ENCODE measurements at regions not wholly inside any gene's neighbourhood (a gene's known extent, or its start where the extent isn't known, plus 50 kb on each side); places are given as distances from the start of the nearest gene placed in this dataset.

DNA sequence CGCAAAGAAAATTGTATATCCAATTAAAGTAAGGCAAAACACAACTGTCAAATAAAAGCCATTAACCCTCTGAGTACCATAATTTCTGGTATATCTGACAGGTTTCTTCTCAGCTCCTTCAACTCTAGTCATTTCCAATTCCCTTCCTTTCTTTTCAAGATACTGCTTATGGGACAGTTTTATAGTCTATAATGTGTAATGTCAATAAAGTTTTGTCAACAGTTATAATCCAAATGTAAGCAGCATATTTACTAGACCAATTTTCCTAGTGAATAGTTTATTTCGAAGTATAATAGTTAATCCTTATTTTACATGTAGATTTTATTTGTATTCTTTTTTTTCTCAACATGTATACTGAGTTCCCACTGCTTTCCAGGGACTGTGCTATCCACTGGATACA, 1081.8 kb downstream of the EPHA7 start:
- no peak for TF ChIP-seq EP300 (IDR thresholded peaks at IDR 0.05; ENCODE audit: borderline replicate concordance in 1 of 2, control insufficient read depth in 1 of 2, low read depth in 2 of 2, low read length in 2 of 2)
- no peak for TF ChIP-seq BACH1 (IDR thresholded peaks at IDR 0.05; ENCODE audit: borderline replicate concordance)
- no peak for TF ChIP-seq SIX5 (IDR thresholded peaks at IDR 0.05; ENCODE audit: low read depth, low read length, severe bottlenecking)
- no peak for TF ChIP-seq POLR2A (IDR thresholded peaks at IDR 0.05; ENCODE audit: low read depth, low read length)
- TF ChIP-seq CBFB (IDR thresholded peaks at IDR 0.05; ENCODE audit: low read depth) = no peak
- TF ChIP-seq NRF1 (conservative IDR thresholded peaks at IDR 0.05; ENCODE audit: low read depth, low read length) = no peak
- TF ChIP-seq, protein P1, sequence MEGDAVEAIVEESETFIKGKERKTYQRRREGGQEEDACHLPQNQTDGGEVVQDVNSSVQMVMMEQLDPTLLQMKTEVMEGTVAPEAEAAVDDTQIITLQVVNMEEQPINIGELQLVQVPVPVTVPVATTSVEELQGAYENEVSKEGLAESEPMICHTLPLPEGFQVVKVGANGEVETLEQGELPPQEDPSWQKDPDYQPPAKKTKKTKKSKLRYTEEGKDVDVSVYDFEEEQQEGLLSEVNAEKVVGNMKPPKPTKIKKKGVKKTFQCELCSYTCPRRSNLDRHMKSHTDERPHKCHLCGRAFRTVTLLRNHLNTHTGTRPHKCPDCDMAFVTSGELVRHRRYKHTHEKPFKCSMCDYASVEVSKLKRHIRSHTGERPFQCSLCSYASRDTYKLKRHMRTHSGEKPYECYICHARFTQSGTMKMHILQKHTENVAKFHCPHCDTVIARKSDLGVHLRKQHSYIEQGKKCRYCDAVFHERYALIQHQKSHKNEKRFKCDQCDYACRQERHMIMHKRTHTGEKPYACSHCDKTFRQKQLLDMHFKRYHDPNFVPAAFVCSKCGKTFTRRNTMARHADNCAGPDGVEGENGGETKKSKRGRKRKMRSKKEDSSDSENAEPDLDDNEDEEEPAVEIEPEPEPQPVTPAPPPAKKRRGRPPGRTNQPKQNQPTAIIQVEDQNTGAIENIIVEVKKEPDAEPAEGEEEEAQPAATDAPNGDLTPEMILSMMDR (IDR thresholded peaks at IDR 0.05 in 2 of 3, conservative IDR thresholded peaks at IDR 0.05 in 1 of 3; ENCODE audit: control insufficient read depth in 2 of 3, extremely low read depth in 1 of 3, insufficient read depth in 1 of 3, low read depth in 3 of 3, low read length in 3 of 3) = no peak
- no peak for TF ChIP-seq CREB1 (IDR thresholded peaks at IDR 0.05; ENCODE audit: low read depth)
- no peak for TF ChIP-seq EZH2 (IDR thresholded peaks at IDR 0.05; ENCODE audit: borderline replicate concordance, control insufficient read depth, low read depth, low read length)
- TF ChIP-seq CBX5 (IDR thresholded peaks at IDR 0.05; ENCODE audit: low read depth) = no peak
- TF ChIP-seq MLLT1 (IDR thresholded peaks at IDR 0.05) = no peak
- TF ChIP-seq BHLHE40 (IDR thresholded peaks at IDR 0.05; ENCODE audit: borderline replicate concordance in 1 of 2, low read depth in 2 of 2, low read length in 1 of 2) = no peak
- TF ChIP-seq YY1 (IDR thresholded peaks at IDR 0.05; ENCODE audit: low read depth, low read length) = no peak

All from GM12878 (cell line).